Lung (tissue), 11 donors: ENCODE measurements at regions not wholly inside any gene's neighbourhood (a gene's known extent, or its start where the extent isn't known, plus 50 kb on each side); places are given as distances from the start of the nearest gene placed in this dataset.

Source experiments
- ATAC-seq: fragments of 200-7000 bp; cut with Tn5 transposase; one replicate; pipeline ENCODE4 v1.9.1; 2020; ENCODE audit warnings: moderate number of reproducible peaks; ENCODE audit not compliant: insufficient read depth, low FRiP score
- DNase-seq, 3 donors: peaks; one replicate each; pipeline ENCODE4 v3.0.0-alpha.2; 2013 to 2017
- H3K27ac ChIP-seq, 2 donors: one replicate each; pipeline ENCODE4 v1.5.1; 2013; ENCODE audit warnings: mild to moderate bottlenecking in 2 of 2, moderate library complexity in 2 of 2, control low read depth in 1 of 2, inconsistent platforms in 1 of 2, low read depth in 1 of 2, low read length in 1 of 2
- H3K27me3 ChIP-seq, 3 donors: one replicate each; pipeline ENCODE4 v1.5.1; 2013; ENCODE audit warnings: low read length in 2 of 3; ENCODE audit not compliant: control insufficient read depth in 3 of 3, insufficient read depth in 3 of 3
- H3K36me3 ChIP-seq, 4 donors: one replicate each; pipeline ENCODE4 v1.5.1; 2013; ENCODE audit warnings: low read length in 4 of 4, mild to moderate bottlenecking in 1 of 4, moderate library complexity in 1 of 4; ENCODE audit not compliant: control insufficient read depth in 4 of 4, insufficient read depth in 4 of 4
- H3K4me1 ChIP-seq, 5 donors: one replicate each; pipeline ENCODE4 v1.5.1; 2013; ENCODE audit warnings: low read length in 5 of 5, mild to moderate bottlenecking in 2 of 5, moderate library complexity in 1 of 5; ENCODE audit not compliant: control insufficient read depth in 5 of 5, insufficient read depth in 5 of 5
- H3K4me3 ChIP-seq: one replicate; pipeline ENCODE4 v1.5.1; 2013; ENCODE audit warnings: mild to moderate bottlenecking, control low read depth, moderate library complexity
- H3K9ac ChIP-seq, 2 donors: one replicate each; pipeline ENCODE4 v1.5.1; 2013; ENCODE audit warnings: low read length in 2 of 2, control low read depth in 1 of 2; ENCODE audit not compliant: insufficient read depth in 1 of 2
- H3K9me3 ChIP-seq, 4 donors: one replicate each; pipeline ENCODE4 v1.5.1; 2013; ENCODE audit warnings: low read length in 3 of 4, mild to moderate bottlenecking in 1 of 4, moderate library complexity in 1 of 4; ENCODE audit not compliant: control insufficient read depth in 4 of 4, insufficient read depth in 3 of 4
- CTCF ChIP-seq: IDR thresholded peaks from 2 replicates; pipeline ENCODE4 v1.5.1; 2012; ENCODE audit warnings: mild to moderate bottlenecking; ENCODE audit errors: control extremely low read depth, extremely low read depth
- WGBS, 2 donors: extraction: QIAGEN DNeasy Blood & Tissue Kit; methylation state at CpG; one replicate each; pipeline ENCODE4 v1.1.7; 2013; 5-methylcytosine and 5-hydroxymethylcytosine counted together
- donor health status: control.
- donor health status: control.
- donor health status: Bipolar disorder and iron deficiency.
- donor health status: healthy.
- donor health status: DM: yes; HTN: yes; CAD: no.

GRCh38 chr17:79535728-79536025, 75.2 kb downstream of the RBFOX3 start:
- H3K36me3 ChIP-seq: no peaks in the 10 kb centered on the region
- peaks cover 0 to 4% (median 0%) of the 10 kb centered on the region in 3 donors for H3K27me3 ChIP-seq
- no peak for ATAC-seq
- H3K4me1 ChIP-seq: no peaks in the 10 kb centered on the region
- H3K27ac ChIP-seq: no peak overlapping the region
- H3K9me3 ChIP-seq: no peaks in the 10 kb centered on the region
- H3K9ac ChIP-seq: no peak overlapping the region
- DNase-seq: no peak
- no peak overlapping the region for H3K4me3 ChIP-seq
- WGBS, 2 donors: 81 to 88% methylated on average over 5 of the region's 5 CpGs
- TF ChIP-seq CTCF: no peak

- no peaks in the 10 kb centered on the region for H3K9me3 ChIP-seq
- ATAC-seq: no peak
- 79 to 81% methylated on average over 23 of the region's 23 CpGs for WGBS, 2 donors
- no peak for TF ChIP-seq CTCF
- no peaks in the 10 kb centered on the region for H3K36me3 ChIP-seq
- no peaks in the 10 kb centered on the region for H3K4me1 ChIP-seq
- no peak for DNase-seq
- no peak overlapping the region for H3K9ac ChIP-seq
- H3K4me3 ChIP-seq: no peak overlapping the region
- peaks cover 0 to 4% (median 0%) of the 10 kb centered on the region in 3 donors for H3K27me3 ChIP-seq
- no peak overlapping the region for H3K27ac ChIP-seq
Measured at GRCh38 chr17:79534851-79535727, 75.8 kb downstream of the RBFOX3 start.

GRCh38 chr17:79534111-79534510, 76.7 kb downstream of the RBFOX3 start:
- no peak overlapping the region for H3K4me3 ChIP-seq
- no peaks in the 10 kb centered on the region for H3K4me1 ChIP-seq
- DNase-seq (no peak), ATAC-seq (no peak)
- no peak for TF ChIP-seq CTCF
- no peaks in the 10 kb centered on the region for H3K9me3 ChIP-seq
- H3K9ac ChIP-seq: no peak overlapping the region
- WGBS, 2 donors: 82 to 85% methylated on average over 11 of the region's 11 CpGs
- peaks cover 0 to 4% (median 0%) of the 10 kb centered on the region in 3 donors for H3K27me3 ChIP-seq
- no peaks in the 10 kb centered on the region for H3K36me3 ChIP-seq
- H3K27ac ChIP-seq: no peak overlapping the region
